Endothelial cell of umbilical vein (primary cell): ENCODE measurements at regions not wholly inside any gene's neighbourhood (a gene's known extent, or its start where the extent isn't known, plus 50 kb on each side); places are given as distances from the start of the nearest gene placed in this dataset.

Experiments used
- BruUV-seq: library from RNA; stranded (reverse); fragments of 400-500 nt; replicated peaks from 2 replicates; lab custom pipeline; 2021; lab: Mats Ljungman, UMichigan
- CTCF ChIA-PET: fragments of 300-600, 350-600 bp; sonication (Branson Sonifier 250); formaldehyde crosslinking; loops from one replicate; lab custom pipeline; 2021; ENCODE audit warnings: antibody characterized with exemption, inconsistent platforms; lab: Charles Lee
- POLR2A ChIA-PET: fragments of 300-600, 350-600 bp; sonication (Branson Sonifier 250); formaldehyde crosslinking; loops from one replicate; lab custom pipeline; 2021; ENCODE audit warnings: antibody characterized with exemption, inconsistent platforms; lab: Charles Lee
- DNase-seq: peaks from one replicate; pipeline ENCODE4 v3.0.0-alpha.2; 2011; ENCODE audit warnings: low read depth, low spot score
- FAIRE-seq: peaks from 2 replicates; lab custom pipeline; 2011; peaks lifted over from hg19 to GRCh38; lab: Jason Lieb, UNC
- H2AFZ ChIP-seq: 2 replicates; pipeline ENCODE4 v1.6.0; 2012; ENCODE audit warnings: low read depth, low read length, control low read depth, inconsistent platforms
- H3K27ac ChIP-seq: 2 replicates; pipeline ENCODE4 v1.5.1; 2011; ENCODE audit warnings: low read depth, mild to moderate bottlenecking, control low read depth, low read length, moderate library complexity; ENCODE audit not compliant: insufficient read depth
- H3K27me3 ChIP-seq, 2 experiments: 2 replicates each; pipeline versions ENCODE4 v1.6.0 to v1.6.1; 2011; ENCODE audit warnings: low read length in 2 of 2, mixed read lengths in 1 of 2; ENCODE audit not compliant: control insufficient read depth in 2 of 2, insufficient read depth in 2 of 2
- H3K36me3 ChIP-seq, 2 experiments: 2 replicates in 1 of 2; 3 replicates in 1 of 2; pipeline ENCODE4 v1.5.1; 2011; ENCODE audit warnings: low read length in 2 of 2, mild to moderate bottlenecking in 1 of 2, moderate library complexity in 1 of 2; ENCODE audit not compliant: control insufficient read depth in 2 of 2, insufficient read depth in 2 of 2; ENCODE audit errors: extremely low read depth in 1 of 2
- H3K4me1 ChIP-seq: 3 replicates; pipeline ENCODE4 v1.5.1; 2011; ENCODE audit warnings: mild to moderate bottlenecking, low read length; ENCODE audit not compliant: control insufficient read depth, insufficient read depth; ENCODE audit errors: extremely low read depth
- H3K4me2 ChIP-seq: 2 replicates; pipeline ENCODE4 v1.6.1; 2011; ENCODE audit warnings: low read length, control low read depth, mixed read lengths; ENCODE audit not compliant: insufficient read depth
- H3K4me3 ChIP-seq, 3 experiments: fragments of 200-600 bp in 1 of 3; sonication (generic), shearing (Covaris generic) in 1 of 3; replicated peaks in 1 of 3; 2 replicates each; pipeline ENCODE4 v1.5.1; 2011 to 2016; ENCODE audit warnings: control low read depth in 3 of 3, low read length in 3 of 3, mild to moderate bottlenecking in 2 of 3, inconsistent platforms in 1 of 3, low read depth in 1 of 3, moderate library complexity in 1 of 3; ENCODE audit not compliant: insufficient read depth in 1 of 3
- H3K79me2 ChIP-seq: 2 replicates; pipeline ENCODE4 v1.6.0; 2012; ENCODE audit warnings: low read length, inconsistent platforms; ENCODE audit not compliant: control insufficient read depth, insufficient read depth
- H3K9ac ChIP-seq: replicated peaks from 2 replicates; pipeline ENCODE3; 2011; ENCODE audit warnings: low read length, control low read depth; ENCODE audit not compliant: insufficient read depth; ENCODE audit errors: extremely low read depth
- H3K9me1 ChIP-seq: replicated peaks from 3 replicates; pipeline ENCODE4 v1.6.0; 2011; ENCODE audit warnings: mild to moderate bottlenecking, low read length; ENCODE audit not compliant: control insufficient read depth, insufficient read depth; ENCODE audit errors: extremely low read depth
- H3K9me3 ChIP-seq: replicated peaks from 2 replicates; pipeline ENCODE4 v1.5.1; 2012; ENCODE audit warnings: low read length, inconsistent platforms; ENCODE audit not compliant: control insufficient read depth, insufficient read depth
- H4K20me1 ChIP-seq: replicated peaks from 2 replicates; pipeline ENCODE3; 2011; ENCODE audit warnings: mild to moderate bottlenecking, low read length; ENCODE audit not compliant: control insufficient read depth, insufficient read depth; ENCODE audit errors: extremely low read depth
- EZH2 ChIP-seq: IDR thresholded peaks from 2 replicates; pipeline ENCODE4 v1.6.1; 2012; ENCODE audit warnings: borderline replicate concordance, low read depth, mild to moderate bottlenecking, moderate library complexity, low read length, inconsistent platforms; ENCODE audit not compliant: severe bottlenecking
- FOS ChIP-seq: IDR thresholded peaks from 2 replicates; pipeline ENCODE4 v1.6.1; 2011; ENCODE audit warnings: mild to moderate bottlenecking, low read length, moderate library complexity, borderline replicate concordance; ENCODE audit not compliant: insufficient read depth
- GATA2 ChIP-seq: IDR thresholded peaks from 2 replicates; pipeline ENCODE4 v1.7.0; 2011; ENCODE audit warnings: low read depth, mild to moderate bottlenecking, moderate library complexity, mixed read lengths, low read length; ENCODE audit not compliant: insufficient read length, insufficient read depth
- JUN ChIP-seq: IDR thresholded peaks from 2 replicates; pipeline ENCODE4 v1.6.1; 2011; ENCODE audit warnings: borderline replicate concordance, low read depth; ENCODE audit not compliant: insufficient read length, insufficient read depth
- MYC ChIP-seq: IDR thresholded peaks from one replicate; pipeline ENCODE4 v1.6.1; 2011; ENCODE audit warnings: mild to moderate bottlenecking, low read depth, low read length
- POLR2A ChIP-seq: IDR thresholded peaks from 2 replicates; pipeline ENCODE4 v1.6.1; 2012; ENCODE audit warnings: low read depth, mild to moderate bottlenecking, control low read depth, low read length
- POLR2AphosphoS5 ChIP-seq: IDR thresholded peaks from 2 replicates; pipeline ENCODE4 v1.6.1; 2012; ENCODE audit warnings: low read depth, mild to moderate bottlenecking, control low read depth, low read length, moderate library complexity; ENCODE audit not compliant: insufficient read depth
- dilution Hi-C: fragments of 300-500 bp; cut with MboI; formaldehyde crosslinking; loops from one replicate; pipeline ENCODE4 v1.15.0; 2019; ENCODE audit warnings: low sequenced_read_pairs; ENCODE audit not compliant: extremely low pct_ligation_motif_present
- intact Hi-C: fragments of 100-400 bp; cut with micrococcal nuclease; formaldehyde crosslinking; loops from one replicate; pipeline ENCODE4 v1.10.0; 2022
- TF ChIP-seq, protein P1 (sequence below): IDR thresholded peaks from 2 replicates; pipeline ENCODE4 v1.6.1; 2011; ENCODE audit not compliant: insufficient read depth, insufficient read length
- TF ChIP-seq, protein P2 (sequence below), 2 donors: IDR thresholded peaks; 1 replicate in 1 of 2; 2 replicates in 1 of 2; pipeline ENCODE4 v1.5.1; 2011; ENCODE audit warnings: low read length in 2 of 2, mild to moderate bottlenecking in 2 of 2, moderate library complexity in 2 of 2, control low read depth in 1 of 2, inconsistent platforms in 1 of 2, low read depth in 1 of 2; ENCODE audit not compliant: insufficient read depth in 1 of 2; ENCODE audit errors: extremely low read depth in 1 of 2

DNA sequence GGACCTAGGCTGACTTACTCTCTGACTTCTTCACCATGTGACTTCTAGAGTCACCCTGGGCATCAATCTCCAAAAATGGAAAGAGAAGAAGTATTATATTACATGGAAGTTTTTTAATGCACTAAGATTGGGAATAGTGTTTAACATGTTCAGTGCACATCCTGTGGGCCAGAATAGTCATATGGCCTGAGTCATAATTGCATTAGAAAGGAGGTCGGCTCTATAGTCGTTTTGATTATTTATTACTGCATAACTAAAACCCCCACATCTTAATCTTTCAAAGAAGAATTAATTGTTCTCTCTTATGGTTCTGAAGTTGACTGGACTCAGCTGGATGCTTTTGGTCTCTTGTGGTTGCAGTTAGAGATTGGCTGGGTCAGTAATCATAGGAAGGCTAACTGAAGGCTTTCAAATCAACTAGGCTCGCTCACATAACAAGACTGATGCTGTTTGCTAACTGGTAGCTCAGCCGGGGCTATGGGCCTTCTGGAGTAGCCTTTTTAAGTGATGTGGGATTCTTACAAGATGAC, 810.6 kb upstream of the ADGRL4 start:
- Histone ChIP-seq H3K79me2 (no peaks in the 10 kb centered on the region), H2AFZ (no peak overlapping the region), H4K20me1 (no peaks in the 10 kb centered on the region), H3K27ac (no peak overlapping the region), H3K4me2 (no peak overlapping the region), H3K9ac (no peak overlapping the region), H3K27me3 (no peaks in the 10 kb centered on the region), H3K9me1 (no peaks in the 10 kb centered on the region), H3K4me3 (no peak overlapping the region), H3K9me3 (no peaks in the 10 kb centered on the region), H3K36me3 (no peaks in the 10 kb centered on the region), H3K4me1 (no peaks in the 10 kb centered on the region)
- intact Hi-C loops: no loop called here
- DNase-seq: no peak
- CTCF ChIA-PET: no interaction called here
- no TSS peak for BruUV-seq
- TF ChIP-seq MYC (no peak), FOS (no peak), GATA2 (no peak), JUN (no peak), POLR2A (no peak), POLR2AphosphoS5 (no peak), EZH2 (no peak)
- TF ChIP-seq, protein P1, sequence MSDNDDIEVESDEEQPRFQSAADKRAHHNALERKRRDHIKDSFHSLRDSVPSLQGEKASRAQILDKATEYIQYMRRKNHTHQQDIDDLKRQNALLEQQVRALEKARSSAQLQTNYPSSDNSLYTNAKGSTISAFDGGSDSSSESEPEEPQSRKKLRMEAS: no peak
- TF ChIP-seq, protein P2, sequence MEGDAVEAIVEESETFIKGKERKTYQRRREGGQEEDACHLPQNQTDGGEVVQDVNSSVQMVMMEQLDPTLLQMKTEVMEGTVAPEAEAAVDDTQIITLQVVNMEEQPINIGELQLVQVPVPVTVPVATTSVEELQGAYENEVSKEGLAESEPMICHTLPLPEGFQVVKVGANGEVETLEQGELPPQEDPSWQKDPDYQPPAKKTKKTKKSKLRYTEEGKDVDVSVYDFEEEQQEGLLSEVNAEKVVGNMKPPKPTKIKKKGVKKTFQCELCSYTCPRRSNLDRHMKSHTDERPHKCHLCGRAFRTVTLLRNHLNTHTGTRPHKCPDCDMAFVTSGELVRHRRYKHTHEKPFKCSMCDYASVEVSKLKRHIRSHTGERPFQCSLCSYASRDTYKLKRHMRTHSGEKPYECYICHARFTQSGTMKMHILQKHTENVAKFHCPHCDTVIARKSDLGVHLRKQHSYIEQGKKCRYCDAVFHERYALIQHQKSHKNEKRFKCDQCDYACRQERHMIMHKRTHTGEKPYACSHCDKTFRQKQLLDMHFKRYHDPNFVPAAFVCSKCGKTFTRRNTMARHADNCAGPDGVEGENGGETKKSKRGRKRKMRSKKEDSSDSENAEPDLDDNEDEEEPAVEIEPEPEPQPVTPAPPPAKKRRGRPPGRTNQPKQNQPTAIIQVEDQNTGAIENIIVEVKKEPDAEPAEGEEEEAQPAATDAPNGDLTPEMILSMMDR (IDR thresholded peaks at IDR 0.05; ENCODE audit: extremely low read depth in 1 of 2, insufficient read depth in 1 of 2, low read depth in 1 of 2, low read length in 2 of 2): no peak
- POLR2A ChIA-PET: no interaction called here
- dilution Hi-C loops: no loop called here
- no peak for FAIRE-seq
